SK-N-SH treated with all-trans-retinoic acid at 6 μM for 48 hours (cell line): ENCODE measurements at regions not wholly inside any gene's neighbourhood (a gene's known extent, or its start where the extent isn't known, plus 50 kb on each side); places are given as distances from the start of the nearest gene placed in this dataset.

Experiments
- ARNTL ChIP-seq: fragments of 450-650 bp; formaldehyde crosslinking; IDR thresholded peaks from 2 replicates; pipeline ENCODE4 v1.5.0; 2020; ENCODE audit warnings: low read depth, mild to moderate bottlenecking, moderate library complexity, borderline replicate concordance
- CSDC2 ChIP-seq: fragments of 250-450 bp; sonication (Bioruptor Pico); IDR thresholded peaks from 2 replicates; pipeline ENCODE4 v1.5.0; 2020; ENCODE audit warnings: mild to moderate bottlenecking, moderate library complexity
- CSRNP3 ChIP-seq: fragments of 250-450 bp; sonication (Bioruptor Pico); IDR thresholded peaks from 2 replicates; pipeline ENCODE4 v1.5.1; 2021; ENCODE audit warnings: mild to moderate bottlenecking, moderate library complexity
- GLIS3 ChIP-seq: fragments of 250-450 bp; sonication (Bioruptor Pico); IDR thresholded peaks from 2 replicates; pipeline ENCODE4 v1.5.0; 2020; ENCODE audit warnings: mild to moderate bottlenecking, moderate library complexity
- ISL1 ChIP-seq: fragments of 250-450 bp; sonication (Bioruptor Pico); IDR thresholded peaks from 2 replicates; pipeline ENCODE4 v2.1.2; 2022; ENCODE audit warnings: mild to moderate bottlenecking, moderate library complexity
- RARB ChIP-seq: fragments of 250-450 bp; sonication (Bioruptor Pico); IDR thresholded peaks from 2 replicates; pipeline ENCODE4 v1.8.0; 2021; ENCODE audit warnings: mild to moderate bottlenecking, moderate library complexity
- SNAI2 ChIP-seq: fragments of 250-450 bp; sonication (Bioruptor Pico); IDR thresholded peaks from 2 replicates; pipeline ENCODE4 v1.5.0; 2020; ENCODE audit warnings: mild to moderate bottlenecking, moderate library complexity
- TCF4 ChIP-seq: fragments of 250-450 bp; sonication (Bioruptor Pico); IDR thresholded peaks from 2 replicates; pipeline ENCODE4 v1.8.0; 2021; ENCODE audit warnings: mild to moderate bottlenecking, moderate library complexity, borderline replicate concordance
- TOX ChIP-seq: fragments of 250-450 bp; sonication (Bioruptor Pico); IDR thresholded peaks from 2 replicates; pipeline ENCODE4 v1.8.0; 2021; ENCODE audit warnings: mild to moderate bottlenecking, moderate library complexity, borderline replicate concordance
- ZFP30 ChIP-seq: fragments of 450-650 bp; formaldehyde crosslinking; IDR thresholded peaks from 2 replicates; pipeline ENCODE4 v1.5.0; 2022; ENCODE audit warnings: mild to moderate bottlenecking, moderate library complexity
- ZNF8 ChIP-seq: fragments of 450-650 bp; formaldehyde crosslinking; IDR thresholded peaks from 2 replicates; pipeline ENCODE4 v1.5.0; 2020; ENCODE audit warnings: mild to moderate bottlenecking, moderate library complexity

- TF ChIP-seq SNAI2 (CRISPR knock-in tag) (no peak), ZFP30 (CRISPR knock-in tag) (no peak), TCF4 (no peak), GLIS3 (no peak), ARNTL (no peak), CSDC2 (CRISPR knock-in tag) (no peak), TOX (CRISPR knock-in tag) (no peak), ZNF8 (CRISPR knock-in tag) (no peak), ISL1 (CRISPR knock-in tag) (no peak), CSRNP3 (CRISPR knock-in tag) (no peak), RARB (CRISPR knock-in tag) (no peak)
Measured at GRCh38 chr7:91416155-91416865, 152.1 kb downstream of the FZD1 start.
